GM18907 (cell line): ENCODE measurements at regions not wholly inside any gene's neighbourhood (a gene's known extent, or its start where the extent isn't known, plus 50 kb on each side); places are given as distances from the start of the nearest gene placed in this dataset.

Experiments used
- ATAC-seq: cut with Tn5 transposase; IDR thresholded peaks from one replicate; pipeline ENCODE4 v1.9.1; 2021; ENCODE audit warnings: mild to moderate bottlenecking, moderate library complexity; ENCODE audit not compliant: unreplicated experiment

- no peak for ATAC-seq
These were observed 64.0 kb upstream of the CHRM3 start for GRCh38 chr1:239322369-239322768.

- ATAC-seq, result no peak
These were observed 64.5 kb upstream of the CHRM3 start for GRCh38 chr1:239321877-239322276.

GRCh38 chr1:239317948-239318347, 68.4 kb upstream of the CHRM3 start:
- ATAC-seq, result no peak

GRCh38 chr1:239315631-239316217, 70.6 kb upstream of the CHRM3 start:
- ATAC-seq, result no peak

GRCh38 chr1:239311331-239311730, 75.0 kb upstream of the CHRM3 start:
- no peak for ATAC-seq

GRCh38 chr1:239308701-239309333, 77.6 kb upstream of the CHRM3 start:
- ATAC-seq, result peak; percentile 60

- ATAC-seq, result no peak
These were observed 78.5 kb upstream of the CHRM3 start for GRCh38 chr1:239307886-239308285.

GRCh38 chr1:239306426-239306825, 79.9 kb upstream of the CHRM3 start:
- ATAC-seq, result no peak

GRCh38 chr1:239303289-239303688, 83.1 kb upstream of the CHRM3 start:
- ATAC-seq, result no peak

- ATAC-seq, result no peak
These were observed 83.7 kb upstream of the CHRM3 start for GRCh38 chr1:239302696-239303095.

- ATAC-seq, result no peak
These were observed 85.1 kb upstream of the CHRM3 start for GRCh38 chr1:239301251-239301650.

GRCh38 chr1:239297910-239298309, 88.5 kb upstream of the CHRM3 start:
- no peak for ATAC-seq

GRCh38 chr1:239293350-239294110, 92.8 kb upstream of the CHRM3 start:
- no peak for ATAC-seq

- no peak for ATAC-seq
These were observed 97.4 kb upstream of the CHRM3 start for GRCh38 chr1:239288820-239289554.

- no peak for ATAC-seq
These were observed 99.1 kb upstream of the CHRM3 start for GRCh38 chr1:239287296-239287695.

GRCh38 chr1:239283216-239283615, 103.2 kb upstream of the CHRM3 start:
- ATAC-seq, result no peak

GRCh38 chr1:239282411-239282810, 104.0 kb upstream of the CHRM3 start:
- no peak for ATAC-seq

GRCh38 chr1:239276051-239276450, 110.3 kb upstream of the CHRM3 start:
- ATAC-seq, result no peak

- no peak for ATAC-seq
These were observed 112.0 kb upstream of the CHRM3 start for GRCh38 chr1:239274242-239274830.

GRCh38 chr1:239270509-239270908, 115.9 kb upstream of the CHRM3 start:
- ATAC-seq, result no peak

- ATAC-seq, result no peak
These were observed 116.7 kb upstream of the CHRM3 start for GRCh38 chr1:239269706-239270105.
